ENCODE measurements at regions not wholly inside any gene's neighbourhood (a gene's known extent, or its start where the extent isn't known, plus 50 kb on each side); places are given as distances from the start of the nearest gene placed in this dataset.

- no peaks in the 10 kb centered on the region for H3K27me3 ChIP-seq (ENCODE audit: insufficient read depth)
- no peak for DNase-seq (ENCODE audit: low spot score)
- H4K20me1 ChIP-seq (replicated peaks; ENCODE audit: insufficient read depth): no peaks in the 10 kb centered on the region
- H3K4me3 ChIP-seq: no peak overlapping the region
- no peak overlapping the region for H3K27ac ChIP-seq (ENCODE audit: low read depth)
- no peaks in the 10 kb centered on the region for H3K79me2 ChIP-seq (replicated peaks; ENCODE audit: insufficient read depth)
- no peak overlapping the region for H3K4me3 Mint-ChIP-seq
- H3K27ac Mint-ChIP-seq: no peak overlapping the region
- no peaks in the 10 kb centered on the region for H3K36me3 ChIP-seq (ENCODE audit: insufficient read depth)
- no peak for ATAC-seq
- peaks cover 12% of the 10 kb centered on the region for H3K9me2 ChIP-seq (ENCODE audit: insufficient read depth)
- peaks cover 7% of the 10 kb centered on the region; the same call in 2 of the 3 replicates for H3K36me3 Mint-ChIP-seq (ENCODE audit: low read depth)
- no peak overlapping the region for H3K4me2 ChIP-seq
- H3F3A ChIP-seq (replicated peaks; ENCODE audit: low read depth): no peaks in the 10 kb centered on the region
- no peaks in the 10 kb centered on the region for H3K27me3 Mint-ChIP-seq (ENCODE audit: insufficient read depth, low read depth, poor library complexity)
- no peak for TF ChIP-seq REST (IDR thresholded peaks at IDR 0.05; ENCODE audit: unreplicated experiment)
- TF ChIP-seq ZNF331 (CRISPR knock-in tag; IDR thresholded peaks at IDR 0.05; ENCODE audit: low read depth): no peak
- TF ChIP-seq ZNF462 (CRISPR knock-in tag; IDR thresholded peaks at IDR 0.05): no peak
- no peak for TF ChIP-seq ZNF114 (CRISPR knock-in tag; IDR thresholded peaks at IDR 0.05)
- no peak for TF ChIP-seq ETS1 (IDR thresholded peaks at IDR 0.05)
- TF ChIP-seq STAT1 (IDR thresholded peaks at IDR 0.05; ENCODE audit: unreplicated experiment): no peak
- no peak for TF ChIP-seq POLR2AphosphoS5 (IDR thresholded peaks at IDR 0.05; ENCODE audit: low read depth)
- no peak for TF ChIP-seq EZH2 (IDR thresholded peaks at IDR 0.05; ENCODE audit: low read depth, unreplicated experiment)
- no peak for TF ChIP-seq EZH2phosphoT487 (IDR thresholded peaks at IDR 0.05; ENCODE audit: unreplicated experiment)
- TF ChIP-seq CREB1 (CRISPR knock-in tag; IDR thresholded peaks at IDR 0.05; ENCODE audit: low read depth): no peak
- no peak for TF ChIP-seq CTCF (conservative IDR thresholded peaks at IDR 0.05; ENCODE audit: low read depth in 2 of 2)
- no peak for TF ChIP-seq NANOG (IDR thresholded peaks at IDR 0.05; ENCODE audit: borderline replicate concordance)
- H2AFZ ChIP-seq: no peak overlapping the region
- no peaks in the 10 kb centered on the region for H3K4me1 ChIP-seq (ENCODE audit: insufficient read depth)
- H3K9me3 Mint-ChIP-seq: peaks cover 7% of the 10 kb centered on the region; the same call in 2 of the 3 replicates
- H3K4me1 Mint-ChIP-seq: no peaks in the 10 kb centered on the region
Measured at GRCh38 chr4:96525898-96526297, 686.0 kb downstream of the PDHA2 start.

Data from GM23338 (cell line).